Neuronal stem cell (in vitro differentiated cells): ENCODE measurements at regions not wholly inside any gene's neighbourhood (a gene's known extent, or its start where the extent isn't known, plus 50 kb on each side); places are given as distances from the start of the nearest gene placed in this dataset.

Source experiments
- DNase-seq: peaks from one replicate; pipeline ENCODE4 v3.0.0-alpha.2; 2013; ENCODE audit warnings: low spot score
- H2AFZ ChIP-seq: one replicate; pipeline ENCODE4 v1.6.1; 2013; ENCODE audit warnings: mild to moderate bottlenecking, low read length, inconsistent platforms
- H2AK5ac ChIP-seq: 2 replicates; pipeline ENCODE4 v1.6.1; 2013; ENCODE audit warnings: low read depth, mild to moderate bottlenecking, inconsistent platforms, low read length, moderate library complexity, mixed read lengths
- H2BK120ac ChIP-seq: 2 replicates; pipeline ENCODE4 v1.6.1; 2013; ENCODE audit warnings: low read depth, mild to moderate bottlenecking, inconsistent platforms, low read length, moderate library complexity, mixed read lengths
- H2BK12ac ChIP-seq: one replicate; pipeline ENCODE4 v1.6.1; 2013; ENCODE audit warnings: low read length, inconsistent platforms
- H2BK15ac ChIP-seq: 2 replicates; pipeline ENCODE4 v1.6.1; 2013; ENCODE audit warnings: mild to moderate bottlenecking, low read length, inconsistent platforms, mixed read lengths
- H2BK5ac ChIP-seq: one replicate; pipeline ENCODE4 v1.6.1; 2013; ENCODE audit warnings: inconsistent platforms, mild to moderate bottlenecking, low read length, moderate library complexity
- H3K14ac ChIP-seq: one replicate; pipeline ENCODE4 v1.6.1; 2013; ENCODE audit warnings: low read length, inconsistent platforms
- H3K18ac ChIP-seq: 2 replicates; pipeline ENCODE4 v1.6.1; 2013; ENCODE audit warnings: low read length, inconsistent platforms
- H3K23ac ChIP-seq: 2 replicates; pipeline ENCODE4 v1.6.1; 2013; ENCODE audit warnings: low read depth, mild to moderate bottlenecking, mixed read lengths, low read length, inconsistent platforms; ENCODE audit not compliant: poor library complexity
- H3K27ac ChIP-seq: replicated peaks from 3 replicates; pipeline ENCODE4 v1.5.1; 2013; ENCODE audit warnings: low read length, inconsistent platforms
- H3K27me3 ChIP-seq, 3 experiments: 2 replicates each; pipeline ENCODE4 v1.6.1; 2013; ENCODE audit warnings: low read length in 3 of 3, mild to moderate bottlenecking in 2 of 3, inconsistent platforms in 1 of 3, low read depth in 1 of 3, mixed read lengths in 1 of 3, moderate library complexity in 1 of 3; ENCODE audit not compliant: control insufficient read depth in 3 of 3, insufficient read depth in 3 of 3
- H3K36me3 ChIP-seq, 2 donors: replicated peaks in 1 of 2; 2 replicates each; pipeline ENCODE4 v1.6.1; 2013; ENCODE audit warnings: low read length in 2 of 2; ENCODE audit not compliant: control insufficient read depth in 2 of 2, insufficient read depth in 2 of 2
- H3K4ac ChIP-seq: 2 replicates; pipeline ENCODE4 v1.6.1; 2013; ENCODE audit warnings: inconsistent platforms, mild to moderate bottlenecking, low read length, moderate library complexity
- H3K4me1 ChIP-seq, 2 donors: 1 replicate in 1 of 2; 2 replicates in 1 of 2; pipeline ENCODE4 v1.6.1; 2013; ENCODE audit warnings: low read length in 2 of 2, low read depth in 1 of 2; ENCODE audit not compliant: control insufficient read depth in 2 of 2, insufficient read depth in 1 of 2
- H3K4me2 ChIP-seq: one replicate; pipeline ENCODE4 v1.6.1; 2013; ENCODE audit warnings: mild to moderate bottlenecking, low read length, inconsistent platforms; ENCODE audit not compliant: insufficient read depth, poor library complexity, severe bottlenecking
- H3K4me3 ChIP-seq, 2 donors: 2 replicates each; pipeline ENCODE4 v1.5.1; 2013; ENCODE audit warnings: low read length in 2 of 2, mild to moderate bottlenecking in 2 of 2, inconsistent platforms in 1 of 2, moderate library complexity in 1 of 2
- H3K79me1 ChIP-seq: one replicate; pipeline ENCODE4 v1.6.1; 2013; ENCODE audit warnings: low read depth, mild to moderate bottlenecking, inconsistent platforms, low read length, moderate library complexity
- H3K9ac ChIP-seq: one replicate; pipeline ENCODE4 v1.6.1; 2013; ENCODE audit warnings: mild to moderate bottlenecking, low read depth, low read length, inconsistent platforms; ENCODE audit not compliant: poor library complexity
- H3K9me3 ChIP-seq, 2 donors: replicated peaks in 1 of 2; 2 replicates each; pipeline versions ENCODE3 to v1.6.1; 2013; ENCODE audit warnings: low read length in 2 of 2, mild to moderate bottlenecking in 2 of 2, inconsistent platforms in 1 of 2, low read depth in 1 of 2, mixed read lengths in 1 of 2, moderate library complexity in 1 of 2; ENCODE audit not compliant: control insufficient read depth in 2 of 2, insufficient read depth in 1 of 2
- H4K8ac ChIP-seq: one replicate; pipeline ENCODE4 v1.6.1; 2013; ENCODE audit warnings: low read depth, mild to moderate bottlenecking, inconsistent platforms, low read length, moderate library complexity
- H4K91ac ChIP-seq: one replicate; pipeline ENCODE4 v1.6.1; 2013; ENCODE audit warnings: low read length, low read depth, mild to moderate bottlenecking, inconsistent platforms; ENCODE audit not compliant: poor library complexity
- WGBS, 2 donors: extraction: QIAGEN DNeasy Blood & Tissue Kit; methylation state at CpG; one replicate each; pipeline ENCODE4 v1.1.7; 2013; ENCODE audit warnings: missing lambda C conversion rate in 2 of 2, mixed read lengths in 1 of 2; ENCODE audit not compliant: insufficient read length in 2 of 2, insufficient replicate concordance in 1 of 2; ENCODE audit errors: extremely low coverage in 2 of 2; 5-methylcytosine and 5-hydroxymethylcytosine counted together

DNA sequence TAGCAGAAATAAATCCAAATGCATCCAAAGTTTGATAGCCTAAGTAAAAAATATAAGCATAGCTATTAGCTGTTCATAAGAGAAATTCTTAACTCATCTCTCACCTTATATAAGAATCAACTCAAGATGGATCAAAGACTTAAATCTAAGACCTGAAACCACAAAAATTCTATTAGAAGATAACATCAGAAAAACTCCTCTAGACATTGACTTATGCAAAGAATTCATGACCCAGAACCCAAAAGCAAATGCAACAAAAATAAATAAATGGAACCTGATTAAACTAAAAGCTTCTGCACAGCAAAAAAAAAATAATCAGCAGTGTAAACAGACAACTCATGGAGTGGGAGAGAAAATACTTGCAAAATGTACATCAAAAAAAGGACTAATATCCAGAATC, 184.3 kb downstream of the TFAP2A start:
- H3K36me3 ChIP-seq: no peaks in the 10 kb centered on the region
- no peak overlapping the region for H3K9ac ChIP-seq
- H3K27me3 ChIP-seq: no peaks in the 10 kb centered on the region
- H3K14ac ChIP-seq: no peak overlapping the region
- H2BK120ac ChIP-seq: no peak overlapping the region
- no peak overlapping the region for H2BK5ac ChIP-seq
- H3K23ac ChIP-seq: no peak overlapping the region
- H3K79me1 ChIP-seq: no peaks in the 10 kb centered on the region
- no peaks in the 10 kb centered on the region for H3K9me3 ChIP-seq
- H4K91ac ChIP-seq: no peak overlapping the region
- H3K4me3 ChIP-seq: no peak overlapping the region
- H3K4me1 ChIP-seq: no peaks in the 10 kb centered on the region
- H2AK5ac ChIP-seq: no peak overlapping the region
- no peak overlapping the region for H4K8ac ChIP-seq
- no peak overlapping the region for H3K4me2 ChIP-seq
- H2AFZ ChIP-seq: no peak overlapping the region
- H2BK15ac ChIP-seq: no peak overlapping the region
- no peak overlapping the region for H3K18ac ChIP-seq
- no peak overlapping the region for H2BK12ac ChIP-seq
- H3K27ac ChIP-seq: no peak overlapping the region
- DNase-seq: no peak
- H3K4ac ChIP-seq: no peak overlapping the region

DNA sequence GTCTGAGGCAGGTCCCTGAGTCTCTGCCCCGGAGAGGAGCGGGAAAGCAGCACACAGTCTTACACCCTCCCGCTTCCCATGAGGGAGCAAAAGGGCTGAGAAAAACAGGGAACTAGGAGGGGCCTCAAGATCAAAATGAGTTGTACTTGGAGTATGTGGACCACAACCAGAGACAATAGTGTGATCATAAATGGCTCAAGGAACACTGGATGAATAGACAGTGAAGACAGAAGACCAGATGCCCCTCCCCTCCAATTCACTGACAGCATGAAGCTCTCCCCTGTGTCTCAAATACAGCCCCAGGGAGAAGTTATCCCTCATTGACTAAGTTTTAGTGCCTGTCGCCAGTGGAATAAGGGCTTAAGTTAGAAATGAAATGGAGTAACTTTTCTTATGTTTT, 191.0 kb downstream of the TFAP2A start:
- no peak overlapping the region for H3K9ac ChIP-seq
- H3K18ac ChIP-seq: no peak overlapping the region
- no peak overlapping the region for H2BK5ac ChIP-seq
- no peak overlapping the region for H3K4me3 ChIP-seq
- H2AK5ac ChIP-seq: no peak overlapping the region
- H3K36me3 ChIP-seq: no peaks in the 10 kb centered on the region
- no peaks in the 10 kb centered on the region for H3K79me1 ChIP-seq
- no peak overlapping the region for H4K91ac ChIP-seq
- H2BK12ac ChIP-seq: no peak overlapping the region
- no peak overlapping the region for H3K4me2 ChIP-seq
- H3K4ac ChIP-seq: no peak overlapping the region
- no peak overlapping the region for H2AFZ ChIP-seq
- no peak overlapping the region for H2BK120ac ChIP-seq
- H4K8ac ChIP-seq: no peak overlapping the region
- no peak overlapping the region for H3K14ac ChIP-seq
- no peak overlapping the region for H3K23ac ChIP-seq
- no peaks in the 10 kb centered on the region for H3K27me3 ChIP-seq
- no peaks in the 10 kb centered on the region for H3K4me1 ChIP-seq
- H3K9me3 ChIP-seq: no peaks in the 10 kb centered on the region
- DNase-seq: no peak
- H3K27ac ChIP-seq: no peak overlapping the region
- H2BK15ac ChIP-seq: no peak overlapping the region
- no CpG with 5 or more reads among the region's 4 CpGs for WGBS, 2 donors

- Histone ChIP-seq H3K9me3 (no peaks in the 10 kb centered on the region), H2BK5ac (no peak overlapping the region), H3K9ac (no peak overlapping the region), H3K79me1 (no peaks in the 10 kb centered on the region), H2BK12ac (no peak overlapping the region), H2AFZ (no peak overlapping the region), H3K4me1 (no peaks in the 10 kb centered on the region), H3K27me3 (no peaks in the 10 kb centered on the region), H3K4me2 (no peak overlapping the region), H3K36me3 (no peaks in the 10 kb centered on the region), H4K91ac (no peak overlapping the region), H2AK5ac (no peak overlapping the region), H3K18ac (no peak overlapping the region), H3K14ac (no peak overlapping the region), H4K8ac (no peak overlapping the region), H3K4ac (no peak overlapping the region), H2BK120ac (no peak overlapping the region), H3K27ac (no peak overlapping the region), H3K4me3 (no peak overlapping the region), H2BK15ac (no peak overlapping the region), H3K23ac (no peak overlapping the region)
- no peak for DNase-seq
- no CpG with 5 or more reads among the region's 5 CpGs for WGBS, 2 donors
These were observed 193.7 kb downstream of the TFAP2A start for GRCh38 chr6:10221178-10221577.

GRCh38 chr6:10219510-10219909, 195.4 kb downstream of the TFAP2A start:
- no peak overlapping the region for H2BK12ac ChIP-seq
- no peaks in the 10 kb centered on the region for H3K9me3 ChIP-seq
- no peak overlapping the region for H2BK5ac ChIP-seq
- H2AFZ ChIP-seq: no peak overlapping the region
- no peak overlapping the region for H2BK15ac ChIP-seq
- no peak overlapping the region for H2AK5ac ChIP-seq
- H2BK120ac ChIP-seq: no peak overlapping the region
- no peak overlapping the region for H3K27ac ChIP-seq
- no peak for DNase-seq
- H3K4ac ChIP-seq: no peak overlapping the region
- no peak overlapping the region for H4K91ac ChIP-seq
- H3K79me1 ChIP-seq: no peaks in the 10 kb centered on the region
- no peak overlapping the region for H3K18ac ChIP-seq
- no peaks in the 10 kb centered on the region for H3K27me3 ChIP-seq
- H4K8ac ChIP-seq: no peak overlapping the region
- H3K36me3 ChIP-seq: no peaks in the 10 kb centered on the region
- H3K23ac ChIP-seq: no peak overlapping the region
- no peak overlapping the region for H3K4me2 ChIP-seq
- no peaks in the 10 kb centered on the region for H3K4me1 ChIP-seq
- H3K14ac ChIP-seq: no peak overlapping the region
- H3K4me3 ChIP-seq: no peak overlapping the region
- WGBS, 2 donors: no CpG with 5 or more reads among the region's 2 CpGs
- H3K9ac ChIP-seq: no peak overlapping the region
